KMS-11 (cell line): ENCODE measurements at regions not wholly inside any gene's neighbourhood (a gene's known extent, or its start where the extent isn't known, plus 50 kb on each side); places are given as distances from the start of the nearest gene placed in this dataset.
A peak's percentile ranks its signal among the peaks of the same experiment; 100 is the strongest.

Experiments
- H2AFZ ChIP-seq: fragments of 200-600 bp; sonication (generic); 2 replicates; pipeline ENCODE4 v1.6.1; 2016; ENCODE audit warnings: antibody characterized with exemption, mixed run types, low read depth
- H3K27ac ChIP-seq: fragments of 200-600 bp; sonication (generic); 2 replicates; pipeline ENCODE4 v1.6.1; 2016; ENCODE audit warnings: mild to moderate bottlenecking, mixed run types
- H3K27me3 ChIP-seq: fragments of 200-600 bp; sonication (generic); 2 replicates; pipeline ENCODE4 v1.6.1; 2017; ENCODE audit warnings: mild to moderate bottlenecking, low read depth, mixed run types, moderate library complexity; ENCODE audit not compliant: insufficient read depth
- H3K36me3 ChIP-seq: fragments of 200-600 bp; sonication (generic); 2 replicates; pipeline ENCODE4 v1.6.1; 2017; ENCODE audit warnings: mild to moderate bottlenecking, mixed run types; ENCODE audit not compliant: insufficient read depth
- H3K4me1 ChIP-seq: fragments of 200-600 bp; sonication (generic); 2 replicates; pipeline ENCODE4 v1.6.1; 2016; ENCODE audit warnings: mild to moderate bottlenecking, low read depth, mixed run types; ENCODE audit not compliant: poor library complexity, severe bottlenecking
- H3K4me2 ChIP-seq: fragments of 200-600 bp; sonication (generic); 2 replicates; pipeline ENCODE4 v1.7.0; 2016; ENCODE audit warnings: mild to moderate bottlenecking, mixed run types
- H3K4me3 ChIP-seq: fragments of 200-600 bp; sonication (generic); IDR thresholded peaks from 2 replicates; pipeline ENCODE4 v1.6.1; 2017; ENCODE audit warnings: low read depth, low read length, mixed read lengths; ENCODE audit not compliant: insufficient read depth
- H3K79me2 ChIP-seq: fragments of 200-600 bp; sonication (generic); 2 replicates; pipeline ENCODE4 v1.6.1; 2016; ENCODE audit warnings: low read depth, mixed run types; ENCODE audit not compliant: insufficient read depth
- H3K9ac ChIP-seq: fragments of 200-600 bp; sonication (generic); 2 replicates; pipeline ENCODE4 v1.6.1; 2016; ENCODE audit warnings: mild to moderate bottlenecking, mixed run types
- H4K20me1 ChIP-seq: fragments of 200-600 bp; sonication (generic); 2 replicates; pipeline ENCODE4 v1.6.1; 2016; ENCODE audit warnings: mild to moderate bottlenecking, mixed run types; ENCODE audit not compliant: insufficient read depth
- CTCF ChIP-seq: fragments of 200-600 bp; sonication (generic); conservative IDR thresholded peaks from 2 replicates; pipeline ENCODE4 v1.6.1; 2017; ENCODE audit warnings: low read depth, mild to moderate bottlenecking, antibody characterized with exemption, low read length, moderate library complexity, mixed read lengths

GRCh38 chr6:25036461-25036860, 100.7 kb upstream of the RIPOR2 start:
- Histone ChIP-seq H3K27ac (no peak overlapping the region), H3K79me2 (no peaks in the 10 kb centered on the region), H3K4me2 (no peak overlapping the region), H3K27me3 (no peaks in the 10 kb centered on the region), H3K9ac (no peak overlapping the region), H3K4me3 (no peak overlapping the region), H3K36me3 (no peaks in the 10 kb centered on the region), H2AFZ (no peak overlapping the region), H4K20me1 (no peaks in the 10 kb centered on the region), H3K4me1 (peaks cover 39% of the 10 kb centered on the region)
- TF ChIP-seq CTCF = no peak

DNA sequence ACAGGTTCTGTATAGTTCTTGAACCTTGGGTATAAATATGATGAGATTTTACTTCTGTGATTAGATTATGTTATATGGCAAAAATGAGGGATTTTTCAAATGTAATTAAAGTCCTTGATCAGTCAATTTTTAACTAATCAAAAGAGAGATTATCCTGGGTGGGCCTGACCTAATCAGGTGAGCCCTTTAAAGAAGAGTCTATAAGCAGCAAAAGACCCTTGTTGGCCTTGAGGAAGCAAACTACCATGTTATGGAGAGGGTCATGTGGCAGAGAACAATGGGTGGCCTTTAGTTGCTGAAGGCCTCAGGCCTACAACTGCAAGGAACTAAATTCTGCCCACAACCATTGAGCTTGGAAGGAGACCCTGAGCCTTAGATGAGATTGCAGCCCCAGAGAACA, 102.5 kb upstream of the RIPOR2 start:
- H3K4me1 ChIP-seq = peaks cover 37% of the 10 kb centered on the region
- H3K27ac ChIP-seq = no peak overlapping the region
- H2AFZ ChIP-seq = no peak overlapping the region
- no peak overlapping the region for H3K4me3 ChIP-seq
- H3K4me2 ChIP-seq = no peak overlapping the region
- no peak for TF ChIP-seq CTCF
- H4K20me1 ChIP-seq = no peaks in the 10 kb centered on the region
- H3K79me2 ChIP-seq = no peaks in the 10 kb centered on the region
- no peaks in the 10 kb centered on the region for H3K36me3 ChIP-seq
- no peak overlapping the region for H3K9ac ChIP-seq
- H3K27me3 ChIP-seq = no peaks in the 10 kb centered on the region

- no peaks in the 10 kb centered on the region for H4K20me1 ChIP-seq
- H3K9ac ChIP-seq = no peak overlapping the region
- no peak overlapping the region for H2AFZ ChIP-seq
- H3K79me2 ChIP-seq = no peaks in the 10 kb centered on the region
- H3K27ac ChIP-seq = no peak overlapping the region
- no peak overlapping the region for H3K4me3 ChIP-seq
- peaks cover 30% of the 10 kb centered on the region for H3K4me1 ChIP-seq
- no peaks in the 10 kb centered on the region for H3K36me3 ChIP-seq
- no peak for TF ChIP-seq CTCF
- peak overlapping the region; percentile 8; the same call in 1 of the 2 replicates for H3K4me2 ChIP-seq
- no peaks in the 10 kb centered on the region for H3K27me3 ChIP-seq
Measured at GRCh38 chr6:25038999-25039398, 103.2 kb upstream of the RIPOR2 start.

DNA sequence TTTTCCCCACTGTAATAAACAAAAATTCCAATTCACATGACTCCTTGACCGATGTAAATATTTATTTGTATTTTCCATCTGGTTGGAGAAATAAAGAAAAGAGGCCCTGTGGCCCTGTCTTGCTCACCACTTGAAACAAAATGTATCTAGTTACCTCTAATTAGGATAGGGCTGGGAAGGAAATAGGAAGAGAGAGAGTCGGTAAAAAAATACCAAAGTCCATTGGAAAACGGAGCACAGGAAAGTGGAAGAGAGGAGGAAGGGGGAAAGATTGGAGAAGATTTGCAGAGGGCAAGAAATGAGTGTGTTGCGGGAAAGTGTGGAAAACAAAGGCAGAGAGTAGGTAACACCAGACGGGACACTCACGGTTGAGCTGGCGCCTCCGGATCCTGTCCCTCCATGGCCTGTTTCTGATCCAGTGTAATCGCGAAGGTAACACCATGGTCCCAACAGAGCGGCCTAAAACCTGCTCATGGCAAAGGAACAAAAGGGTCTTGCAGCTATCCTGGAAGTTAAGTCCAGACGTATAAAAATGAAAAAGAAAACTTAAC, 105.8 kb upstream of the RIPOR2 start:
- no peak overlapping the region for H3K4me3 ChIP-seq
- no peaks in the 10 kb centered on the region for H3K36me3 ChIP-seq
- no peak overlapping the region for H3K27ac ChIP-seq
- H4K20me1 ChIP-seq = no peaks in the 10 kb centered on the region
- H3K27me3 ChIP-seq = no peaks in the 10 kb centered on the region
- H3K9ac ChIP-seq = no peak overlapping the region
- H2AFZ ChIP-seq = no peak overlapping the region
- H3K4me2 ChIP-seq = no peak overlapping the region
- TF ChIP-seq CTCF = no peak
- H3K79me2 ChIP-seq = no peaks in the 10 kb centered on the region
- peaks cover 15% of the 10 kb centered on the region for H3K4me1 ChIP-seq
